ENCODE measurements at regions not wholly inside any gene's neighbourhood (a gene's known extent, or its start where the extent isn't known, plus 50 kb on each side); places are given as distances from the start of the nearest gene placed in this dataset.

- Histone ChIP-seq H3K4me1 (ENCODE audit: insufficient read depth, low read length) (no peaks in the 10 kb centered on the region), H3T11ph (ENCODE audit: low read length) (no peak overlapping the region), H3K4me2 (ENCODE audit: insufficient read depth, insufficient read length, low read length) (no peak overlapping the region), H2BK15ac (ENCODE audit: low read depth, low read length) (no peak overlapping the region), H3K79me1 (ENCODE audit: insufficient read depth, low read depth, low read length, poor library complexity, severe bottlenecking) (no peaks in the 10 kb centered on the region), H4K20me1 (ENCODE audit: control insufficient read depth, insufficient read depth, insufficient read length) (no peaks in the 10 kb centered on the region), H3K56ac (ENCODE audit: insufficient read length, low read depth, low read length) (no peak overlapping the region), H4K5ac (ENCODE audit: insufficient read length, low read depth, low read length) (no peak overlapping the region), H4K91ac (ENCODE audit: insufficient read length, low read depth, low read length) (no peak overlapping the region), H2BK12ac (ENCODE audit: insufficient read length, low read depth, low read length) (no peak overlapping the region), H2BK120ac (ENCODE audit: low read depth, low read length, poor library complexity, severe bottlenecking) (no peak overlapping the region), H3K14ac (ENCODE audit: insufficient read depth, low read length) (no peak overlapping the region), H4K8ac (replicated peaks; ENCODE audit: insufficient read length, low read depth, low read length) (no peak overlapping the region), H3K9me3 (ENCODE audit: control insufficient read depth, low read depth, low read length) (no peaks in the 10 kb centered on the region), H3K27me3 (ENCODE audit: insufficient read depth, low read length) (peaks cover 12% of the 10 kb centered on the region; the same call in 1 of the 2 replicates), H2BK5ac (ENCODE audit: insufficient read length, low read length) (no peak overlapping the region), H3K23ac (ENCODE audit: insufficient read length, low read depth, low read length) (no peak overlapping the region), H3K9ac (ENCODE audit: extremely low read depth, insufficient read length, low read length) (no peak overlapping the region), H2AK5ac (ENCODE audit: insufficient read length, low read length) (no peak overlapping the region), H3K23me2 (ENCODE audit: insufficient read length, low read depth, low read length, poor library complexity, severe bottlenecking) (no peaks in the 10 kb centered on the region), H2BK20ac (ENCODE audit: low read depth, low read length, poor library complexity, severe bottlenecking) (no peak overlapping the region), H3K18ac (ENCODE audit: insufficient read length, low read depth, low read length) (no peak overlapping the region), H3K4ac (ENCODE audit: low read depth, low read length) (no peak overlapping the region), H2AFZ (ENCODE audit: low read length) (no peak overlapping the region), H3K79me2 (ENCODE audit: insufficient read depth, low read length) (no peaks in the 10 kb centered on the region), H3K27ac (ENCODE audit: insufficient read length, low read depth, low read length) (no peak overlapping the region)
- no peak for DNase-seq
- peaks cover 18 to 38% of the 10 kb centered on the region in 2 experiments for H3K4me1 Mint-ChIP-seq
- no peak overlapping the region for H3K27ac Mint-ChIP-seq
- WGBS (ENCODE audit: extremely low coverage, insufficient read length, low lambda C conversion rate) = no CpG with 5 or more reads among the region's 4 CpGs
- H3K4me3 Mint-ChIP-seq = no peak overlapping the region
- TF ChIP-seq CTCF (conservative IDR thresholded peaks at IDR 0.05) = no peak
- H3K27me3 Mint-ChIP-seq (ENCODE audit: low read depth) = peaks cover 67% of the 10 kb centered on the region
- peaks cover 0 to 5% (median 0%) of the 10 kb centered on the region in 3 experiments; a peak in 3 of 7 replicates for H3K36me3 Mint-ChIP-seq (ENCODE audit: insufficient read depth in 1 of 3, low read depth in 3 of 3)
- H3K9me3 Mint-ChIP-seq = peaks cover 4 to 6% of the 10 kb centered on the region in 2 experiments; a peak in 4 of 5 replicates
Observed at GRCh38 chr2:234422273-234422732, 74.6 kb downstream of the ARL4C start.

All from H9 (cell line).